NCI-H69 (cell line): ENCODE measurements at regions not wholly inside any gene's neighbourhood (a gene's known extent, or its start where the extent isn't known, plus 50 kb on each side); places are given as distances from the start of the nearest gene placed in this dataset.

Experiments
- DNase-seq: peaks from one replicate; lab custom pipeline; 2025; lab: John Stamatoyannopoulos, UW

DNA sequence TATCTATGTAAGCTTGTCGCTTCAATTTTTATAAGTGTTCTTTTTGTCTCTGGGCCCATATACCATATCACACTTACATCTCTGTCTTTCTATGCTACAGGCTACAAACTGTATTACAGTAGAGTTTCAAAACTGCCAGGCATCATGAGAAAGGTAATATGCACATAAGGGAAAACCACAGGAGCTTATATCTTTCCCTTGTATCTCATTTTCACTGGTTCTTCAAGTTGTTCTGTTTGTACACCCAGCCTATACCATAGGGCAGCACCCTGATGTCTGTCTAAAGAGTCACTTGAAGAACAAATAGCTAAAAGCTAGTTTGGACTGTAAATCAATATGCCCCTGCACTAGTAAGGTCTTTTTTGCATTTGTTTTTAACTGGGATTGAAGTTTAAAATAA is 366.7 kb downstream of the FIGN start:
- no peak for DNase-seq

DNA sequence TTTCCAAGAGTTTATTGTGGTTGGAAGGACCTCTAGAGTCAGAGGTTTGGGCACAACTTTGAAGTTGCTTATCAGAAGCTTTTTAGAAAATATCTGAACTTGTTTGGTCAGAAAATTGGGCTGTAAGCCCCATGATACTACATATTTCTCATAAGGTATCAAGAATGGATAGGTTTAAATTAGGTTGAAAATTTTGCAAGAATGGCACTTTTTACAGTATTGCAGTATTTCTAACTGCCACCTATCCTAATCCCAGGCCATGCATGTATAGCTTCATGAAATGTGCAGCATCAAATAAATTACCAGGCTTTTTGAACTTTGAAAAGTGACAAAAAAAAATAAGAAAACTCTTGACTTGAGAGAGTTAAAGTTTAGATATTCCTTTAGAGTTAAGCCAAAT is 367.2 kb downstream of the FIGN start:
- DNase-seq = no peak

DNA sequence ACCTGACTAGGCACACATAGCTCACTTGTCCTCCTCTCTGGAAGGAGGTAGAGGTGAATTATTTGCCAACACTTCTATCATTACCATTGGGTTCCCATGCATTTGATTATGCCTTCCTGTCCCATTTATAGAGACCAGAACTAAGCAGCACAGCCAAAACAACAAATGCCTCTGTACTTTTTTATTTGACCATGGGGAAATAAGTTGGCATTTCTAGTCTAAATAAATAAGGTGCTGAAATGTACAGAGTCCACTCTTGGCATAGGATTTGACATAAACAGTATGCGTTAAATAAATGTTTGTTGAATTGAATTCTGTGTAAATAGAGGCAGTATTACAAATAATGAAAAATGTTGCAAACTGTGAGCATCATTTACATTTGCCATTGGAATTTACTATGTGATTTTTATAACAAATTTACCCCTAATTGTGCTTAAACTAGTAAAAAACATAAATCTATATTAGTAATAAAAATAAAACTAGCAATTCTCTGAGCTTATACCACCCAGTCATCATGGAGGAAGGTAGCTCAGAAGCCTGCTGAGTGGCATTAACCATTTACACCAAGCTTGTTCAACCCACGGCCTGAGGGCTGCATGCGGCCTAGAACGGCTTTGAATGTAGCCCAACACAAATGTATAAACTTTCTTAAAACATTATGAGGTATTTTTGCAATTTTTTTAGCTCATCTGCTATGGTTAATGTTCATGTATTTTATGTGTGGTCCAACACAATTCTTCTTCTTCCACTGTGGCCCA is 367.8 kb downstream of the FIGN start:
- no peak for DNase-seq

DNA sequence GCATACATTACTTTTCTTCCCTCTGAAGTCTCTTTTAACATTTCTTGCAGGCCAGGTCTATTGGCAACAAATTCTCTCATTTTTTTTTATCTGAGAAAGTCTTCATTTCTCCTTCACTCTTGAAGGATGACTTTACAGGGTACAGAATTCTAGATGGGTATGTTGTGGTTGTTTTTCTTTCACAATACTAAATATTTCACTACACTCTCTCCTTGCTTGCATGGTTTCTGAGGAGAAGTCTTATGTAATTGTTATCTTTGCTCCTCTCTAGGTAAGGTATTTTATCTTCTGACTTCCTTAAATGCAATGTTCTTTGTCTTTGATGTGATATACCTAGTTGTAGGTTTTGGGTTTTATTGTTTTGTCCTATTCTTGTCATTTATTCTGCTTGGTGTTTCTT is 371.1 kb downstream of the FIGN start:
- DNase-seq = no peak

DNA sequence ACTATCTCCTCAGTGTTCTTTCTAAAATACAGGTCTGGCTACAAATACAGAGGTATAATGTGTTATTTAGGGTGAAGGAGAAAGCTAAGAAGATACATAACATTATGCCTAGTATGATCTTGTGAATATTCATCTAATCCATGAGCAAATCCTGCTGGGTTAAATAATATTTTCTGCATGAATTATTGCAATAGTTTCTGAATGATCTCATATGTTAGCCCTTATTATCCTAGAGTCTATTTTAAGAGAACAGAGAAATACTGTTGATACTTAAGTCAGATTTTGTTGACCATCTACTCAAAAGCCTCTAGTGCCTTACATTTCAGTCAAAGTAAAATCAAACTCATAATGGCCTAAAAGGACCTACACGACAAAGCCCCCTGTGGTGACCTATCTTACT is 382.3 kb downstream of the FIGN start:
- no peak for DNase-seq

DNA sequence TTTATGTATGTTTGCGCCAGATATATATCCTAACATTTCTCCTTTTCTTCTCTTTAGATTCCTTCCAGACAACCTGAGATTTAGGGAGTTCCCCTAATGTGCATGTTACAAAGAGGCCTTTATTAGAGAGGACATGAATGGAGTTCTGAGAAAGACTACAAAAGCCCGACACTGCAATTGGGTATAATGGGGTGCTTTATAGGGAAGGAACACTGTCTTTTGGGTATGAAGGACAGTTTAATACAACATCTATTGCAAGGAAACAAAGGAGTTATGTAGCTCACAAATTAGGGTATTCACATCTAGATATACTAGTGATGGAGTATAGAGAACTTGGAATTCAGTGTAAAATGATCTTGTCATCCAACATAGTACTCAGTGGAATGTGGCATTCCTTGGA is 383.8 kb downstream of the FIGN start:
- DNase-seq = no peak

DNA sequence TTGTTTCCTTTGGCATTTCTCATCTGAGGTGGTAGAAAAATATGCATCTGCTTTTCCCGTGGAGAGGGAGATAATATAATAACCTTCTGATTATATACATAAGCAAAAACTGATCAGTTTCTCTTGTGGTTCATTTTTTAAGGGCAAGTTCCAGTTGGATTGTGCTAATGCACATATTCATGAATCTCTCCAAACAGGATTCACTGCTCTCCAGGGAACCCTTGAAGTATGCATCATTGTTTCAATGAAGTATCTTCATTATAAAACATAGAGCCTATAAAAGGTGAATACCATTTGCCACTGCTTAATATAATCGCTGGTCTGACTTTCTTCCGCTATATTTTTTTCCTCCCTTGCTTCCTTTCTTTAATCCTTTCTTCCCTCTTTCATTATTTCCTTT is 384.7 kb downstream of the FIGN start:
- peak; percentile 56 for DNase-seq

DNA sequence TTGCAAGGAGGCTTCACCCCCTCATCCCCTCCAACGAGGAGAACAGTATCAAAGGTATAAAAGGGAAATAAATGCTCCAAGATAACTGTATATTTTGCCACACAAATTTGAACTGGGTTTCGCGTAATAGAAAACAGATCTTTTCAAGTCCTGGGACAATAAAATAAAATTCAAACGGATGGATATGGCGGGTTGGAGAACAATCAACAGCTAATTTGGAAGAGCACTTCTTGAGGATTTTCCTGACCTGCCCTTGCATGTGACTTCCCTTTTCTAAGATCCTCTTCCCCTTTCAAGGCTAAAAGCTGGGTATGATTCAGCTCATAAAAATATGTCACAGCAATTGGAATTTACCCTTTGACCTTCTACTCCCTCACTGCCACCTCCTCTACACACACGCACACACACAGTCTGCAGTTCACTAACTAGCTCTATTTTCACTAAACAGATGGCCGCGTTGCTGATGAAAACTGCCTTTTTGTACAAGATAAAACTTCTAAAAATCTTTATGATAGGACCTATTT is 386.9 kb downstream of the FIGN start:
- DNase-seq = peak; percentile 88

DNA sequence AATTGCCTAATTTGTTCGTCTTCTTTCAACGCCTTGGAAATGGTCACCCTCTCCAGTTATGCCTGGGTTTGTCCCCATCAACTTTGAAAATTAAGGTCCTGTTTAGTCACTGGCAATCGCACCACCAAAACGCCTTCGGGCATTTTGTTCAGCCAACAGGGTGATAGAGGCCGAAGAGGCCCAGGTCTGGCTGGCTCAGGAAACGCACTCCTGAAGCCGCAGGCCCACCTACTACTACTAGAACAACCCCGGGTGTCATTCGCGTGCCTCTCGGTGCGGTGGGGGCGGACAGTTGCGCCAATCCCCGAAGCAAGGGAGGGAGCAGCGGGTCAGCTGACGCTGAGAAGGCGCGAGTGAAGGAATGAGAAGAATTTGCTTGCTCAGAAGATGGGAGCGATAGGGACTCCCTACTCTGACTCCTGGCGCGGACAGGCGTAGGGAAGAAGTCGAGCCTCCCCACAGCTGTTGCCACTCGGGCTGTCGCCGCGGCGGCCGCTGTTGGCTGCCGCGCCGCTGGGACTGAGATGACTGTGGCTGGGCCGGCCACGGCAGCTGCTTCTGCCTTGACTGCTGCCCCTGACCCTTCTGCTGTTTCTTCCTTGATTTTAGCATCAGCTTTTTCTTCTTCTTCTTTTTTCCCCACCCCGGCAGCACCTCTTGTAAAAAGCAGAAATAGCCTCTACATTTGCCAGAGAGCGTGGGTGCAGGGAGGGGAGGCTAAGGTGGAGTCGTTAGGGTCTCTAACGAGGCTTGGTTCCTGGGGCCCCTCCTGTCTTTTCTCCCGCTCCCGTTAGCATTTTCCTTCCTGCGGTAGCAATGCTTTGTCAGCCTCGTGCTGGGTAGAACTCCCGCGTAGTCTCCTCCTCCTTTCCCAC is 387.6 kb downstream of the FIGN start:
- peak; percentile 94 for DNase-seq

DNA sequence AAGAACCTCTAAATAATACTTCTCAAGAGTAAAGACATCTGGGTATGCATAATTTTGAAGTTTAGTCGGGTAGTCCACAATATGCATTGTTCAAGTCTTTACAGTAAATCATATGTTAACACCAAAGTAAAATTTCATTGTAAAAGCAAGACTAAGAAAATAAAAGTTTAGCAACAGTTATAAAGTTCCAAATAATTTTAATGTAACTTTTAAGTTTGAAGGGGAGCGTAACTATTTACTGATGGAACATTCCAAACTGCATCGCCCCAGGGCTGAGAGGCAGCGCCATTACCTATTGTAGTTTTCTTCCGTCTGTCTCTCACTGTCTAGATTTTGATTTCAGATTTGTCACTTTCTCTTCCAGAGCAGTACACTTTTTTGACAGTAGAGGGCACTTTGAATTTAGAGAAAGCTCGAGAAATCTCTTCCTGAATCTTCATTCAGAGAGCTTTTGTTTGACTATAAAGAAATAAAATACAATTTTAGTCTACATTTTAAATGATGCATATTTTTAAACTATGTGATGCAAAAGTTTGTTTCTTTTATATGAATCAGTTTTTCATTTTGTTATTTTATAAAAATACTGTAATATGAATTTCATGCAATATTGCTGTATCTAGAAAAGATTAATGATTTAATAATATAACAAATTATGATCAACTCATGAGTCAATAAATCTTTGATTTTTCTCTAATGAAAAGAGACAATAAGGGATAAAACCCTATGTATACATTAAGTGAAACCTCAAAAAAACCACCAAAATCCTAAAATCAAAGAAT is 389.8 kb downstream of the FIGN start:
- peak; percentile 93 for DNase-seq

DNA sequence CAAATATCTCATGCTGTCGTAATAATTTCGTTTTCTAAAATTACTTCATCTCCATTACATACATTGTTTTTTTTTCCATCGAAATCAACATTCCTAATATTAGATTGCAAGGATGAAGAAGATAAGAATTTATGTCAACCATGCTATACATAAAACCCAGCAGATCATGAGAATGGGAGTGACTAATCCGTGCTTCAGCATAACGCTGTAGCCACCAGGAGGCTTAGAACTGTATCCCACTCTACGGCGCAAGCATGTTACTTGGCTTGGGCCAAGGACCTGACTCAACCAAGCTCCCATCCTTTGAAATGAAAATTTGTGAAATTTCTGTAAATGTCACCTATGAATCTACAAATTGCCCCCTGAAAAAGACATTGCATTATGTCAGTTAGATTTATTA is 392.5 kb downstream of the FIGN start:
- DNase-seq = peak; percentile 84

DNA sequence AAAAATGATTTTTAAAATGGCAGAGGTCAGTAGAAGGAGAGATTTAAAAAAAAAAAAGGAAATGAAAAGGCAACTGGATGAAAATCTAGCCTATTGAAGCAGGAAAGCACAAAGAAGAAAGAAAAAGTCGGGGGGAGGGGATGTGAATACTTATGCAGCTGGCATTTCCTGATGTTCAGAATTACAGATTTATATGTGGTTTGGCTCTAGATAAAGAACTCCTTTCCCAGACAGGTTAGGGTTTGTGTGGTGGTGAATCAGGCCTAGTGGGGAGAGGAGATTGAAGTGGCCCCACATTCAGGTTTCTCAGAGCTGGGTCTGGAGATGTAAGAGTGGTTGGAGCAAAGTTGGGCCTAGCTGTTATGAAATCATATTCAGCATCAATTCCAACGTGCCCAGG is 394.4 kb downstream of the FIGN start:
- DNase-seq = peak; percentile 74

DNA sequence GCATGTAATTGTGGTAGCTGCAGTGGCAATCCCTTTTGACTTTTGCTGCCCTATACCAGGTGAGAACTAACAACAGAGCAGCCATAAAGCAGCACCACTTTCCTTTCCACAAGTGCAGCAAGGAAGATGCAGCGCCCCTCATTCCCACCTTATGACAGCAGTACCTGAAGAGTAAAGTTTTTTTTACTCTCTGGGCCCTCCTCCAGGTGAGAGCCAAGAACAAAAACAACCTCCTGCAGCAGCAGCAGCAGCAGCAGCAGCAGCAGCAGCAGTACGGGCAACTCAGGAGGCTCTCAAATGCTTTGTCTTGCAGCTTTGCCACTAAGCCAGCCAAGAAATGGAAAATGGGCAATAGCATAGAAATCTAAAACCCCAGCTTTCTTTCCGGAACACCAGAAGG is 397.5 kb downstream of the FIGN start:
- DNase-seq = peak; percentile 80

DNA sequence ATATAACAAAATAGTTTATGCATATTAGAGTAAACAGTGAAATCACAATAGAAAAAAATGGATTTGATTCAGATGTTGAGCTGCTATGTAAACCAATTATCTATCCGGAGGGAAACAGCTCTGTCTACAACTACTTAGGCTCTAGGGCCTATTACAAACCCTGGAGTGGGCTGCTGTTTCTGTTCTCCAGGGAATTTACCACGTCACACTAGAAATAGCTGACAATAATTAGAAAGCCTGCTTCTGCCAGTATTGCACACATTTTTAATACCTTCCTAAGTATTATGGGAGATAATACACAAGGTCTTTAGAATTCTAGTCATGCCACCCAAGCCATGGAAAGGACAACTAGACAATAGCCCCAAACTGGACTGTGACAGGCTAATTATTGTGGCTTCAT is 411.1 kb downstream of the FIGN start:
- DNase-seq = peak; percentile 98

DNA sequence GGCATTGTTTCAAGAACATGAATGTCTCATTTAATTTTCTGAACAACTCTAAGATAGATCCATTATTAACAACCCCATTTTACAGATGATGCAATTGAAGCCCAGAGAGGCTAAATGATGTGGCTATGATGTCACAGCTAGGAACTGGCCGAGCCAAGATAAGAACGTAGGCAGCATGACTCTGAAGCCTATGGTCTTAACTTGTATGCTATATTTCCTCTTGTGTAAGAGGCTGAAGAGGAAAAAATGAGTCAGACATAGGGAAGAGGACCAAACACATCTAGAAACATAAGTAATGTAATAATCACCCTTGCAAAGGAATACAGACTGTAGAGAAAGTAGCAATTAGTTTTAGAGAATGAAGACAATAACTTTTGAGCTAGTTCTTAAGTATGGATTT is 416.8 kb downstream of the FIGN start:
- DNase-seq = no peak

DNA sequence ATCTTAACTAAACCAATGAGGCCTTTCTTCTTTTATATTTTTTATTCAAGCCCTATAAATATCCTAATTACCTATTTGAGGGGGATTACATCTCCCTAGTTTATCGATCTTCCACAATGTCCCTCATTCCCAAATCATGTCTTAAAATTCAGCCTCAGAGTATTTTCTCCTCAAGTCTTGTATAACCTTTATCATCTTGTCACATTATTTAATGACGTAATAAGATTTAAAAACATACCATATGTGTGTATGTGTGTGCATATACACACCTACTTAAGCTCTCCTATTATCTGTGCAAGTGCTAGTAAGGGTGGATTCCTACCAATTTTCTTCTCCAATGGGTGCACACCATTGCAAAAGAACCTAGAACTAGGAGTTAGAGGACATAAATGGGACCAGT is 421.1 kb downstream of the FIGN start:
- no peak for DNase-seq

DNA sequence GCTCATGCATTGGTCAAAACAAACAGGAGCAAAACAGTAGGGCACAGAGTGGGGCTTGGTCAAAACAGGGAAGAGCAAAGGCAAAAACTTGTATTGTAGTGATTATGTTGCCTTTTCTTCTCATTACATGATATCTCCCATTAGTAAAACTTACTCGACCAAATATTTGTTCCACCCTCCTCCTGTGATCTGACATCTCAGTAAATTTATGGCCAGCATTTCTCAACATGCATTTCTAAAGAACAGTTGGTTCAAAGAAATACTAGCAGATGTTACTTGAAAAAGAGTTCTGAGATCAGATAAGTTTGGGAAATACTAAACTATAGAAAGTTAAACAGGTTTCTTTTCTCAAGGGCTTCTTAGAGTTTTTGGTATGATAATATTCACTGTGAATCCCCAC is 423.1 kb downstream of the FIGN start:
- DNase-seq = peak; percentile 55

DNA sequence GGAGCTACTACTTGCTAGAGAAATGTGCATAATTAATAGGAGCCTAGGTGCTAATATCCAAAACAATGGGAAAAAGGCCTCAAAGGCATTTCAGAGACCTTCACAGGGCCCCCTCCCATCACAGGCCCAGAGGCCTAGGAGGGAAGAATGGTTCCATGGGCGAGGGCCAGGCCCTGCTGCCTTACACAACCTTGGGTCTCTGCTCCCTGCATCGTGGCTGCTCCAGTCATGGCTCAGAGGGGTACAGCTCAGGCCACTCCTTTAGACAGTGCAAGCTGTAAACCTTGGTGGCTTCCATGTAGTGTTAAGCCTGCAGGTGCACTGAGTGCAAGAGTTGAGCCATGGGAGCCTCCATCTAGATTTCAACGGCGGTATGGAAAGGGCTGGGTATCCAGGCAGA is 429.2 kb downstream of the FIGN start:
- no peak for DNase-seq

DNA sequence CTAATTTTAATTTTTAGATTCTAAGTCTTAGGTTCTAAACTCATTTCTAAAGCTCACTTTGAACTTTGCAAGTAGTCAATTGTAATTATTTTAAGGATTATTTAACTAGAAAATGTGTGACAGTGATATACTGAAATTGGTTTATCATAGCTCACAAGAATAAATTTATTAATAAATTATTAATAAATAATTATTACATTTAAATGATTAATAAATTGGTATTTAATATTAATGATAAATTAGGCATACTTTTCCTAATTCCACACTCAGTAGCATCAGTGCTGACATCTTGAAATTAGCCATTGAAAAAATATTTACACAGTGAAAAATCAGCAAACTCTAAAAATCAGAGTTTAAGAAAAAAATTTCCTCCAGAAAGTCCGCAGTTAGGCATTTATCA is 433.7 kb downstream of the FIGN start:
- DNase-seq = no peak

DNA sequence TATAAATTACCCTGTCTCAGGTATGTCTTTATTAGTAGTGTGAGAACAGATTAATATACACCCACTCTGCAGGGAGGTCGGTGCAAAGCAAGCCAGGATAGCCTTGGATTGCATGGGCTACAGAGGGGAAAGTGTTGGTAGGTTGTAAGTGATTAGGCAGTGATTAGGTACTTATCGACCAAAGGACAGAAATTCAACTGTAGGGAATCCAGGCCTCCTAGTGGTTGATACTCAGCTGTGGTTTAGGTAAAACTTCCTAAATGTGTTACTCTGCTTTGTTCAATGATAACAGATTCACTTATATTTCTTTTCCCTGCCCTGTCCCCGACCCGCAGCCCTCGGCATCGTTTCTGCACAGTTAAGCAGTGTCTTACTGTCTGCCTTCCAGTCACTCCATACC is 444.0 kb downstream of the FIGN start:
- no peak for DNase-seq

DNA sequence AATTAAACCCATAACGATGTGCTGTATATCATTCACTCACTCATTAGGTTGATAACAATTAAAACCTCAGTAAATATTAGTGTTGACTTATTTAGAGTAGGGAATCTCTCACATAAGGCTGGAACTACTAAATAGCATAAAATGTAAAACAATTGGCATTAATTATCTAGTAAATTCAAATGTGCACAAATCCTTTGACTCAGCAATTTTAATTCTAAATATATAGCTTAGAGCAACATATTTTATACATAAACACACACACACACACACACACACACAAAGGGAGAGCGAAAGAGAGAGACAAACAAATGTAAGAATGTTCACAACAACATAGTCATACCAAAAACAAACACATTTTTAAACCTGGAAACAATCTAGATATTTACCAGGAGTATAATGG is 443.1 kb upstream of the KCNH7 start:
- DNase-seq = no peak

DNA sequence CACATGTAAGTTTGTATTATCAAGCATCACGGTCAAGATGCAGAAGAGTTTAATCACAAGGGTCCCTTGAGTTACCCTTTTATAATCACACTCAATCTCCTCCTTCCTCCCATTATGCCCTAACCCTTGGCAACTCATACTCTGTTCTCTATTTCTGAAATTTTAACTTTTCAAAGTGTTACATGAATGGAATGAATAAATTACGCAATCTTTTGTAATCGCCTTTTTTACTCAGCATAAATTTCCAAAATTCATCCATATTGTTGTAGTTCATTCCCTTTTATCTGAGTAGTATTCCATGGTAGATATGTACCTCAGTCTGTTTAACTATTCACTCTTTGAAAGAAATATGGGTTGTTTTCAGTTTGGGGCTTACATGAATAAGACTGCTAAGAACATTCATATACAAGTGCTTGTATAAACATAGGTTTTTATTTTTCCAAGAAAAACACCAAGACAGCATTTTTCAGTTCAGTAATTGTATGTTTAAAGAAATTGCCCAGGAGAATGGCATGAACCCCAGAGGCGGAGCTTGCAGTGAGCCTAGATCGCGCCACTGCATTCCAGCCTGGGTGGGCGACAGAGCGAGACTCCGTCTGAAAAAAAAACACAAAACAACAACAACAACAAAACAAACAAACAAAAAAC is 430.9 kb upstream of the KCNH7 start:
- no peak for DNase-seq
